SKM-1 (cell line): ENCODE measurements at regions not wholly inside any gene's neighbourhood (a gene's known extent, or its start where the extent isn't known, plus 50 kb on each side); places are given as distances from the start of the nearest gene placed in this dataset.

Source experiments
- DNase-seq: peaks from one replicate; lab custom pipeline; 2025; ENCODE audit not compliant: unreplicated experiment; lab: John Stamatoyannopoulos, UW

DNA sequence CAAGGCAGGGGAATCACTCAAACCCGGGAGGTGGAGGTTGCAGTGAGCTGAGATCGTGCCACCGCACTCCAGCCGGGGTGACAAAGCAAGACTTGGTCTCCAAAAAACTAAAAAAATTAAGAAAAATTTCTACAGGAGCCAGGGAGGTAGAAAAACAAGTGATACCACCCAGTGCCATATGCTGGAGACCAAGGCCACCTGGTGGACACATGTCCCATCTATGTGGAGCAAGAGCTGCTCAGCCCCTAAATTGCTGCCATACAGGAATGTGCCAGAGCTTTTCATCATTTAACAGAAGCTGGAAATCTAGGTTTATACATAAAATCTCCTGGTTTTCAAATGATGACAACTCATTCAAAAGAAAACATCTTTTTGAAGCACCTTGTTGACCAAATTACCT lies 61.4 kb upstream of the ELK3 start:
- DNase-seq = no peak

DNA sequence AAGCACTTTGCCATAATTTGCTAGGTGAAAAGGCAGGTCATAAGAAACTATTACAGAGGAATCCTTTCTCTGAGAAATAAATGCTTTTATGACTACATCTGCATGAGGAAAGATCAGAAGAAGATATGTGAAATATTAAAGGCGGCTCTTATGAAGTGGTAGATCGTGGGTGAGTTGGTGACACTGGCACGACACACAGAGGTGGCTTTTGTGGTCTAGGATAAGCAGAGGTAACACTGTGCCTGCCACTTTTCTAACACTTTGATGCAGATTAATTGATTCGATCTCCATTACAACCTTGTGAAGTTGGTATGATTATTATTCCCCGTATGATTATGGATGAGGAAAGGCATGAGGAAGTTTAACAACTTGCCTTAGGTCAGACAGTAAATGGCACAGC lies 60.0 kb upstream of the ELK3 start:
- no peak for DNase-seq

DNA sequence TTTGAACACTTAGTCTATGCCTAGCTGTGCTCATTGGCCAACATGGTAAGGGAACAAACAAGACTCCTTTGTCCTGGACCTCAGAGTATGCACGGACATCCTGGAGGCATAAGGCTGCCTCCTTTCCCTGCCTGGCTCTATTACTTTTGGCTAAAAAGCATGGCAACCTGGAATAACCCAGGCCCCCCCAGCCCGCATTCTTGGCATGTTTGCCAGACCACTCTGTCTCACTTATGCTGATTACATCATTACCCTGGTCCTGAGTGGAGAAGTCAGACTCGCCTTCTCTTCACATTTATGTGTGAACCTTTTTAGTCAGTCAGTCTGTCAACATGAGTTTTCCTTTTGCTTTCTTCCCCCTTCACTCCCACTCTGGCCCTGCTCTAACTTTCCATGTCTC lies 58.0 kb upstream of the ELK3 start:
- no peak for DNase-seq

DNA sequence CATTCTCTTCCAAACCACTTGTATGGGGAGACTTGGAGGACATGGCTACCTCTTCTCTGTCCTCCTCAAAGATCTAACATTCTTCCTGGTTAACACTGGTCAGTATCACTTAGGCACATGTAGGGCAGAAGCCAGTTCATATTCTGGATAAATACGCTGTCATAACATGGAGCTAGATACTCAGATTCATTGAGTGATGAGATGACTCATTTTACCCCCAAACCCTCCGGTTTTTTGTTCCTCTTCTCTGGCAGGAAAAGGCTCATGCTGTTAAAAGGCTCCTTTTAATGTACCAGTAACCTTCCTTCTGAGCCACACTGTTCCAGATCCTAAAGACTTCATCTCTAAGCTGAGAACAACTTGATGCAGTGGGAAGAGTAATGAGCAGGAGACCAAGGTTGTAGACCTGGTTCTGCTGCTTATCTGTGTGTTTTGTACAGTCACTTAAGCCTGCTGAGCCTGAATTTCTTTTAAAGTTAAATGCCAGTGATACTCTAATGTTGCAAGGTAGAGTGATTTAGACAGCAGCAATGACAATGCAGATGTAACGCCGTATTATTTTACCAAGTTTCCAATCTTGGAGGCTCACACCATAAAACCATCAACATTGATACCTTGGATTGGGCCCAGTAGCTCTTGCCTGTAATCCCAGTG lies 57.3 kb upstream of the ELK3 start:
- DNase-seq = no peak

DNA sequence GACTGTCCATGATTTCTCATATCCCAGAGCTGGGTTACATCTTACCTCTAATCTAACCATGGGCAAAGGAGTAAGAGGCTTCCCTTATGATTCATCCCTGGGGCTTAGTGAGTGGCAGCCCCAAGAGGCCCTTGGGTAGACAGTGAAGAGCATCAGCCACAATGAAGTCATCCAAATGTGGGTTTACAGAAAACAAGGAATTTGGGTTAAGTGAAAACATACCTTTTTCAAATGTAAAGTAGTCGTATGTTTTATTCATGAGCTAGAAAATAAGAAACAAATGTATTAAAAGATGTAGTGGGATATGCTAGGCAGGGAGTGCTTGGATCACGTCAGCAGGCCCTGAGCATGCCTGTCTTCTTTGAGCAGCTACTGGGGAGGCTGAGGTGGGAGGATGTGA lies 54.0 kb upstream of the ELK3 start:
- no peak for DNase-seq

DNA sequence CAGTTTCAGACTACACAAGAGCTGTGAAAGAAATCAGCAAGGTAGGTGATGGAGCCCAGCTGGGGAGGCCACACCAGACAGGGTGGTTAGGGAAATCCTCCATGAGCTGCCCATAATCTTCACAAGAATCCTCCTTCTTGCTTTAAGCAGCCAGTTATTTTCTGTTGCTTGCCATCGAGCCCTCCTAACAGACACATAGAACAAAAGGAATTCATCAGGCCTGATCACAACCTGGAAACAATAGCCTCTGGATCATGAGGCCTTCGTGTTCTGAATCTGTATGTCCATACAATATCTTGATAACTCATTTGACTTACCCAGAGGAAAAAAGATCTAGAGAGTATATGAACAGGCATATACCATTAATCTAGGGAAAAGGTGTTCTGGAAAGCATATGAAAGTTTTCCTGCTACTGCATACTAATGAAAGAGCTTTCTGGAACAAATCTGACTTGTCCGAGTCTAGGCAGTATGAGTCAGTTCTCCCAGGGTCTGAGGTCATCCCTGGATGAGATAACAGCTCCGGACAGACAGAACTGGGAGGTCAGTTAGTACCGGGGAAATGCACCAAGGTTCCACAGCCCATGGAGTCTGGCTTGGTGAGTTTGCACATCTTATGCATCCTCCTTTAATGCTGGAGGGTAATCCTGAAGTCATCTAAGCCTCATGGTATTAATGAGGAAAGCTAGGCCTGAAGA lies 52.8 kb upstream of the ELK3 start:
- no peak for DNase-seq

DNA sequence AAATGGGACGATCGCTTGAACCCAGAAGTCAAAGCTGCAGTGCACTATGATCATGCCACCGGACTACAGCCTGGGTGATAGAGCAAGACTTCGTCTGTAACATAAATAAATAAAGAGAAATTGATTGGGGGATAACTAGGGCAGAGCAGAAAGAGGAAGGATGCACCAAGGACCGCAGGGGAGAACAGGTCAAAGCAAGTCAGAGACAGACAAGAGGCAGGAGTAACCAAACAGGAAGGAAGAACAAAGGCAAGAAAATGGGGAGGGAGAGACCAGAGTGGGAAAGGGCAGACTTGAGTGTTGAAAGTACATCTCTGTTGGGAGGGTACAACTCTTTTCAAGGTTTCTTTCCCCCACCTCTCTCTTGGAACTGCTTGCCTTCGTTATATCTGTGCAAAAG lies 50.8 kb upstream of the ELK3 start:
- peak; percentile 6 for DNase-seq

DNA sequence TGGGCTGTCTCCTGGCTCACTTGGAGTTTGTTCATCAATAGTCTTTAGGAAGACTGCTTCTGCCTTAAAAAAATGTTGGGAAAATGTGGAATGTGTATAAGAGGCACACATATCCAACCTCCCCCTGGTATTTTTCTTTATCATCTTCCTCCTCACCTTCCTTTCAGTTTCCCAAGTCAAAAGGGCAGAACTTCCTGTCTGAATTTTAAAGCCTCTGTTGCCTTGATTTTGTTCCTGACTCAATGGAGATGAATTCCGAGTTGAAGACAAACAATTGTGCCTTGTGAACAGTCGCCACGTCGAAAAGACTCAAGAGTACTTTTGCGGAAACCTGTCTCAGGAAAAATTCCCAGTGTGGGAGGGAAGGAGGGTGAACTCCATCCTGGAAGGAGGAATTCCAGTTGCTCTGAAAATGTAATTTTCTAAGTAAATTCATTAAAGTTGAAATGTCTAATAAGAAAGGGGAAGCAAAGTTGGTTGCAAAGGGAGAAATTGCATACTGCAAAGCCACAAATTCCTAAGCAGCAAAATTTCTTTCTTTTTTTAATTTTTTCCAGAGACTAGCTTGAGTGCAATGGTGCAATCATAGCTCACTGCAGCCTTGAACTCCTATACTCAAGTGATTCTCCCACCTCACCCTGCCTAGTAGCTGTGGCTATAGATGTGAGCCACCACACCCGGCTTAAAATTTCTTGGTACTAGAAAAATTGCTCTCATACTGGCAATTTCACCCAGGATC lies 50.2 kb upstream of the ELK3 start:
- DNase-seq = no peak
